GM18951 (cell line): ENCODE measurements at regions not wholly inside any gene's neighbourhood (a gene's known extent, or its start where the extent isn't known, plus 50 kb on each side); places are given as distances from the start of the nearest gene placed in this dataset.

Source experiments
- POLR2A ChIP-seq: IDR thresholded peaks from 4 replicates; pipeline ENCODE4 v1.6.1; 2011; ENCODE audit warnings: mild to moderate bottlenecking; ENCODE audit not compliant: insufficient read length, insufficient read depth; ENCODE audit errors: extremely low read depth
- in situ Hi-C: fragments of 300-500 bp; cut with MboI; formaldehyde crosslinking; loops from one replicate; pipeline ENCODE4 v1.12.0; 2022; ENCODE audit warnings: low sequenced_read_pairs, mixed read lengths, inconsistent platforms; ENCODE audit not compliant: unreplicated experiment

GRCh38 chr15:23913081-23913480, 226.0 kb upstream of the NDN start:
- in situ Hi-C loops, result no loop called here
- TF ChIP-seq POLR2A, result no peak

DNA sequence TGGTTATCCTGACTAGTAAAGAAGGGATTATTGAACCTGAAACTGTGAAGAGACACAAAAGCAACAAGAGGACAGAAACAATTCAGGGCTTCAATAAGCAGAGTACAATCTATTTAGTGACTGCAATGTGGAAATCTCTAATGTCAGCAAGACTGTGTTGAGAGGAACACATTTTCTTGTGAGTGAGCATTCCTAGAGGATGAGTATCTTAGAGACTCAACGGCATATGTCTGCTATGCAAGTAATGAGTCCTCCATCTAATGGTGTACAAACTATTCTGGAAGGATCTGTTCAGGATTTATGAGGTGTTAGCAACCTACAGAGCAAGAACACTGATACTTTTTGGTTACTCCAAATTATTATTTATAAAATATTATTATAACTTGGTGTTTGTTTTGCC, 226.5 kb upstream of the NDN start:
- in situ Hi-C loops, result no loop called here

GRCh38 chr15:23924686-23925085, 237.6 kb upstream of the NDN start:
- in situ Hi-C loops, result no loop called here
- TF ChIP-seq POLR2A, result no peak

More for the DNA sequence above, 226.5 kb upstream of the NDN start:
- no peak for TF ChIP-seq POLR2A

DNA sequence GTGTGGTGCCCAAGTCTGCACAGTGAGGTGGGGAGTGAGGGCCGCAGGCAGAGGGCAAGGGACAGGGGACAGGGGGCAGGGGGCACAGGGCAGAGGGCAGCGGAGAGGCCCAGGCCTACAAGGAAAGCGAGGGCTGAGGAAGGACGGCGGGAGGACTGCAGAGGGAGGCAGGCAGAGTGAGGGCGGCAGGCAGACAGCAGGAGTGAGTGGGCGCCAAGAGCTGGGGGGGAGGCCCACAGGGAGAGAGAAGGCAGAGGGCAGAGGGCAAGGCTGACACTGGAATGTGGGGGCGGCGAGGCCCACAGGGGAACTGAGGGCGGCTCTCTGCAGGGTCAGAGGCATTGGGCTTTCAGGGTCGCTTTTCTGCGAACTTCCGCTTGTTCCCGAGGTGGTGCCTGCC, 267.8 kb upstream of the NDN start:
- in situ Hi-C loops, result no loop called here
- TF ChIP-seq POLR2A, result no peak

DNA sequence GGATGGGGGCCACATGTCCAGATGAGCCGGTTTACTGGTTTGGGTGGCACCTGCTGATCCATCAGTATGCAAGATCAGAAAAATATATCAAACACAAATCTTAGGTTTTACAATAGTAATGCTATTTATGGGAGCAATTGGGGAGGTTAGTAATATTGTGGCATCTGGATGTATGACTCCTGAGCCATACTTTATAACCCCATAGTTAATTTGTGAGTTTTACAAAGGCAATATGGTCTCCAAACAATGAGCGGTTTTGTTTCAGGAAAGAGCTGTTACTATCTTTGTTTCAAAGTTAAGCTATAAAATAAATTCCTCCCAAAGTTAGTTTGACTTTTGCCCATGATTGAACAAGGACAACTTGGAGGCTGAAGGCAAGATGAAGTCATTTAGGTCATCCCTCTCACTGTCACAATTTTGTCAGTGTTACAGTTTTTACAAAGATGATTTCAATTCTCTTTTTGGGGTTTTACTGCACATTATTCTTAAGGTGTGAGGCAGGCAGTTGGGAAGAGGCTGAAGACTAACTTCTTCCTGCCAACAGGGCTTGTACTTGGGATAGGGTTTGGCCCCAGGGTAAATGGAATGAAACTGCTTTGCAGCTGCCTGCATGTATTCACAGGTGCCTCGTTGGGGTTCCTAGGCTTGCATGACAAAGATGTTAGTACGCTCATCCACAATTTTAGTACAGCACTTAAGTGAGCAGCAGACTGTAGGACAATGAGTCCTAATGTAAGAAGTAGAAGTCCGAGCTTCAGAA, 296.6 kb upstream of the NDN start:
- no peak for TF ChIP-seq POLR2A
- in situ Hi-C loops, result no loop called here

- no peak for TF ChIP-seq POLR2A
- in situ Hi-C loops, result no loop called here
Measured at GRCh38 chr15:23994273-23994672, 307.2 kb upstream of the NDN start.

GRCh38 chr15:23998056-23998455, 311.0 kb upstream of the NDN start:
- TF ChIP-seq POLR2A, result no peak
- in situ Hi-C loops, result no loop called here

- no peak for TF ChIP-seq POLR2A
- in situ Hi-C loops, result no loop called here
Measured at GRCh38 chr15:24008476-24008875, 321.4 kb upstream of the NDN start.

- TF ChIP-seq POLR2A, result no peak
- in situ Hi-C loops, result no loop called here
Measured at GRCh38 chr15:24017470-24017869, 330.4 kb upstream of the NDN start.

- no peak for TF ChIP-seq POLR2A
- in situ Hi-C loops, result no loop called here
Measured at GRCh38 chr15:24039683-24040082, 352.6 kb upstream of the NDN start.

DNA sequence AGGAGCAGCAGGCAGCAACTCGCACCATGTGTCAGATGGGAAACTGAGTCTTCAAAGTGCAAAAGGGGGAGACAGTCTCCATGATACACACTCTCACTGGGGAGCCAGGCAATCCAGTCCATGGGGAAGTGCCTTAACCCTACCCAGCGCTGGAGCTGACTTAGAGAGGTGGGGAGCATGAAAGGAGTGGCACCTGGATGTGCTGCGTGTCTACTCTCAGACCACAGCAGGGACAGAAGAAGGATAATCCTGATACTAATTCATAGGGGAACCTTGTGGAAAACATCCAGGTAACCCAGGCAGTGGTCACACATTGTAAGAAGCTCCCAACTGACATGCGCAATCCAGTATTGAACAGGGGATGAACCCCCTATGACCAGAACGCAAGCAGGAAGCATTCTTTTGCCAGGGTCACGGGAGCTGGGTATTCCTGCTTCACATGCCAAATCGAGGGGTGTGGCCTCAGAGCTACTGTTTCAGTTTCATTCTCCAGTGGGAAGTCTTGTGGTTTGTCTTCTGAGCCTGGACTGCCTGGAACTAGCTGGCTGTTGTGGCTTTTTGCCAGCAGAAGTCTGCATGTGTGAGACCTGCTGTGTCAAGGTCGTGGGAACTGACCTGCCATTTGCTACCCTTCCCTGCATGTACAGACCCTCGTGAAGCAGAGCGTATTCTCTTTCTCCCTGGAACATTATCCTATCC, 367.6 kb upstream of the NDN start:
- in situ Hi-C loops, result no loop called here
- no peak for TF ChIP-seq POLR2A

DNA sequence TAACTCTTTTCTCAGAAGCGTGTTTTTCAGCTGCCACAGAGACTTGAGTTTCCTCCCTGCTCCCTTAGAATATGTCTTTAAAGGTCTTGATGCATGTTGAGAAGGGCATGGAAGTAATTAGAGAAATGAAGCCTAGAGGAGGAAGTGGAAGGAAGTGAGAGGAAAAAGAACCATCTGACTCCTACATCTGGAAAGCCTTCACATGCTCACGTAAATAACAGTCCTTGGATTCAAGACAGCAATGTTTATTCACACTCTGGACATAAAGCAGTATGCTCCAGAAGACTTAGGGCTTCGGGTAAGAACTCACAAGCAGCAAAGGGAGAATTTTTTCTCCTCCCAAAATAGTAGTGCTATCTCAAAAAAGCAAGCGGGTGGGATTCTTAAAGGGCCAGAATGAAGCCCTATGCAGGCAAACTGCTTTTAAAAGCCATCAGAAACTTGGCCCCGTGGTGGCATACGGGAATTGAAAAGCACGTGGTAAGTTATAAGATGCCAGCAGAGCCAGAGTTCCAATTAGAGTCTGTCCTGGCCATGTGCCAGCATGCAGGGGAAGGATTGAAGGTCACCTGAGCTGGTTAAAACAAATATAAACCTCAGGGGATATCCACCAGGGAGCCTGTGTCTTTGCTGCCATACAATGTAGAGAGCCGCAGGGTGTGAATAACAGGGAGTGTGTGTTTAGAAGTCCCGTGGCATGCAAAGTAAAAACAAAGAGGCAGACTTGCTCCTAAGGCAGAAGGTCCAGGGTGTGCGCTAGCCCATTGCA, 380.8 kb upstream of the NDN start:
- TF ChIP-seq POLR2A, result no peak
- in situ Hi-C loops, result no loop called here

GRCh38 chr15:24075420-24076089, 388.4 kb upstream of the NDN start:
- TF ChIP-seq POLR2A, result no peak
- in situ Hi-C loops, result no loop called here

- in situ Hi-C loops, result no loop called here
Measured at GRCh38 chr15:24076090-24076784, 389.1 kb upstream of the NDN start.

More at GRCh38 chr15:24076090-24076784, 389.1 kb upstream of the NDN start:
- no peak for TF ChIP-seq POLR2A
